HG02588 (cell line): ENCODE measurements at regions not wholly inside any gene's neighbourhood (a gene's known extent, or its start where the extent isn't known, plus 50 kb on each side); places are given as distances from the start of the nearest gene placed in this dataset.
A peak's percentile ranks its signal among the peaks of the same experiment; 100 is the strongest.

Experiments used
- ATAC-seq: cut with Tn5 transposase; IDR thresholded peaks from one replicate; pipeline ENCODE4 v1.9.1; 2021; ENCODE audit warnings: mild to moderate bottlenecking, moderate library complexity; ENCODE audit not compliant: unreplicated experiment

DNA sequence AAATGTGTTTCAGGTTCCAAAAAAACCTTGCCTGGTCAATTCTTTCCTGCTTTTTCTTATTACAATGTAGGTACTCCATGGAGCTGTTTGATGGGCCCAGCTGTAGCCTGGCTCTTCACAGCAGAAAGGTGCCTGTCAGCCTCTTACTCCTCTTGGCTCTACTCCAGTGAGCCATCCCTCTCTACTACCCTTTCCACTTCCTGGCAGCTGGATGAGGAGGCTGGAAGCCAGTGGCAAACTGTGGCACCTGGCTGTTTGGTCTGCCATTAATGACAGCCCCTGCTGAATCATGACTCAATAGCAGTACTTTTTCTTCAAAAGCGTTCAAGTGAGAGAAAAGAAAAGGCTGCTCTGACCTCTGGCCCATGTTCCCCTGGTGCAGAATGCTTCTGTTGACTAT, 618.1 kb downstream of the PYDC2 start:
- no peak for ATAC-seq

DNA sequence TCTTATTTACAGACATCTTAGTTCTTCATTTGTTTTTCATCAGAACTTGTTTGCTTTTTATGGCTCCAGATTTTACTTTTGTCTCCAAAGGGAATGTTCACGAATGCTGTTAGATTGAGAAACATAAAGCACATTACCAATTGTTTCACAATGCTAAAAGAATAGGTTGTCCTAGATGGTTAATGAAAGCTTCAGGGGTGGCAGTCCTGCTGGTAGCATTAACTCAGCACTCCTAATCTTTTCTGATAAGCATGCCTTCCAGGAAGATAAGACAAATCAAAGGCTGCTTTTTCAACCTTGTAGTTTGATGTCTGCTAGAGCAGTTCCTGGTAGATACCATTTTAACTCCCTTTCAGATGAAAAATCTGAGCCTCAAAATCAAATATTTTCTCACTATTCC, 619.4 kb downstream of the PYDC2 start:
- ATAC-seq, result no peak

DNA sequence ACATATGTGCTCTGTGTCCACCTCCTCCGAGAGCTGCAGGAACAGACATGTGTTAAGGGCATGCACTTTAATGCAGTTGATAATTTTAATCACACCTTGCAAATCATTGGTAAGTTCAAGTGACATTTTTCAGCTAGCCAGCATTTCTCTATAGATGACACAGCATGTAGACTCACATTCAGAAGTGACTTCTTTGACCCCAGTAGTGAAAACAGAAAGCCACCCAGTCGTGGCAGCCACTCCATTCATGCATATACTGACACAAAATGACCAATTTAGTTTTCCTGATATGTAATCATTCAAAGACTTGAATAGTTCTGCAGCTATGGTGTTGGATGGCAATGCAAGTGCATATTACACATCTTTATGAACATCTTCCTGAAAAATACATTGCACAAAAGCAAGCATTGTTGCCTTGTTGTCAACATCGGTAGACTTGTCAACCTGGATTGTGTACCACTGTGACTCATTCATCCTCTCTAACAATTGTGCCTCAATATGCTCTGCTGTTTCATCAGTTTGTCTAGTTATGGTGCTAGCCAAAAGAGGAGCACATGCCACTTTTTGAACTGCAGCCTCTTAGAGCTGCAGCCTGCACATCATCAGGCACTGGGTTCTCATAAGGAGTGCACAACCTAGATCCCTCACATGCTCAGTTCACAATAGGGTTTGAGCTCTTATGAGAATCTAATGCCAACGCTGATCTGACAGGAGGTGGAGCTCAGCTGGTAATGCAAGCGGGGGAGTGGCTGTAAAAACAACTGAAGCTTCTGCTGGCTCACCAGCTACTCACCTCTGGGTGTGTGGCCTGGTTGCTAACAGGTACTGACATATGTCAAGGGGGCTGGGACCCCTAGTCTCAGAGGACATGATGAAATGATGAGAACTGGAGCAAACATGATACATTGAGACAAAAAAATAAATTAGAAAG, 622.0 kb downstream of the PYDC2 start:
- peak; percentile 89 for ATAC-seq
